B cell (primary cell): ENCODE measurements at regions not wholly inside any gene's neighbourhood (a gene's known extent, or its start where the extent isn't known, plus 50 kb on each side); places are given as distances from the start of the nearest gene placed in this dataset.

Experiments used
- ATAC-seq: fragments of 200-7000 bp; cut with Tn5 transposase; one replicate; pipeline ENCODE4 v1.10.0; 2021; ENCODE audit warnings: low read depth, mild to moderate bottlenecking, moderate number of reproducible peaks, moderate library complexity
- CTCF ChIA-PET: fragments of 350-600 bp; sonication (Branson Sonifier 250); formaldehyde crosslinking; loops from one replicate; lab custom pipeline; 2021; ENCODE audit warnings: antibody characterized with exemption, inconsistent platforms; lab: Charles Lee
- POLR2A ChIA-PET: fragments of 350-600 bp; sonication (Branson Sonifier 250); formaldehyde crosslinking; loops from one replicate; lab custom pipeline; 2021; ENCODE audit warnings: antibody characterized with exemption; lab: Charles Lee
- DNase-seq: peaks from one replicate; pipeline ENCODE4 v3.0.0; 2013
- H2AFZ ChIP-seq: 2 replicates; pipeline ENCODE4 v1.6.1; 2012; ENCODE audit warnings: mild to moderate bottlenecking, low read depth, low read length; ENCODE audit not compliant: insufficient read depth, poor library complexity, severe bottlenecking
- H3K27ac ChIP-seq, 2 donors: 1 replicate in 1 of 2; 2 replicates in 1 of 2; pipeline ENCODE4 v1.5.1; 2012 to 2013; ENCODE audit warnings: low read length in 2 of 2, mild to moderate bottlenecking in 2 of 2, moderate library complexity in 1 of 2
- H3K27me3 ChIP-seq, 4 experiments: fragments of 200-600 bp in 1 of 4; sonication (generic) in 1 of 4; replicated peaks in 1 of 4; 1 replicate in 2 of 4; 2 replicates in 2 of 4; pipeline versions ENCODE4 v1.6.1 to v1.7.0; 2013 to 2016; ENCODE audit warnings: low read length in 3 of 4, mild to moderate bottlenecking in 2 of 4, mixed read lengths in 1 of 4, moderate library complexity in 1 of 4; ENCODE audit not compliant: insufficient read depth in 4 of 4, control insufficient read depth in 3 of 4; ENCODE audit errors: control extremely low read depth in 1 of 4
- H3K36me3 ChIP-seq, 2 experiments: replicated peaks in 1 of 2; 1 replicate in 1 of 2; 2 replicates in 1 of 2; pipeline versions ENCODE4 v1.6.1 to v1.7.1; 2013; ENCODE audit warnings: low read length in 1 of 2; ENCODE audit not compliant: insufficient read depth in 2 of 2, control insufficient read depth in 1 of 2; ENCODE audit errors: control extremely low read depth in 1 of 2, extremely low read depth in 1 of 2
- H3K4me1 ChIP-seq, 2 donors: fragments of 200-600 bp in 1 of 2; sonication (generic) in 1 of 2; 1 replicate in 1 of 2; 2 replicates in 1 of 2; pipeline versions ENCODE4 v1.5.1 to v1.6.1; 2013 to 2017; ENCODE audit warnings: low read length in 2 of 2; ENCODE audit not compliant: control insufficient read depth in 2 of 2, insufficient read depth in 2 of 2
- H3K4me2 ChIP-seq: replicated peaks from 2 replicates; pipeline ENCODE3; 2012; ENCODE audit warnings: mild to moderate bottlenecking, low read depth, low read length; ENCODE audit not compliant: poor library complexity, severe bottlenecking
- H3K4me3 ChIP-seq, 5 experiments: fragments of 200-600 bp in 1 of 5; sonication (generic) in 1 of 5; 1 replicate in 3 of 5; 2 replicates in 2 of 5; pipeline versions ENCODE4 v1.5.1 to v1.7.0; 2011 to 2016; ENCODE audit warnings: low read length in 4 of 5, mild to moderate bottlenecking in 4 of 5, low read depth in 2 of 5, control low read depth in 1 of 5, moderate library complexity in 1 of 5; ENCODE audit not compliant: insufficient read depth in 1 of 5; ENCODE audit errors: control extremely low read depth in 1 of 5, extremely low read depth in 1 of 5
- H3K79me2 ChIP-seq: fragments of 200-600 bp; sonication (generic); one replicate; pipeline ENCODE4 v1.6.0; 2016; ENCODE audit warnings: low read length; ENCODE audit not compliant: control insufficient read depth, insufficient read depth
- H3K9ac ChIP-seq: fragments of 200-600 bp; sonication (generic); 2 replicates; pipeline ENCODE4 v1.6.1; 2017; ENCODE audit warnings: mild to moderate bottlenecking, low read length, moderate library complexity
- H3K9me3 ChIP-seq, 3 donors: one replicate each; pipeline versions ENCODE4 v1.6.1 to v1.7.1; 2013; ENCODE audit warnings: low read length in 2 of 3; ENCODE audit not compliant: control insufficient read depth in 2 of 3, insufficient read depth in 1 of 3; ENCODE audit errors: control extremely low read depth in 1 of 3
- H4K20me1 ChIP-seq: 2 replicates; pipeline ENCODE4 v1.6.0; 2012; ENCODE audit warnings: mild to moderate bottlenecking, low read length; ENCODE audit not compliant: insufficient read depth, control insufficient read depth, poor library complexity, severe bottlenecking
- H3K27ac Mint-ChIP-seq: one replicate; pipeline ENCODE4 v1.8.0; 2021; ENCODE audit warnings: mixed read lengths
- H3K27me3 Mint-ChIP-seq: one replicate; pipeline ENCODE4 v1.8.0; 2021; ENCODE audit warnings: mixed read lengths
- H3K4me1 Mint-ChIP-seq: one replicate; pipeline ENCODE4 v1.8.0; 2021; ENCODE audit warnings: mixed read lengths
- H3K4me3 Mint-ChIP-seq: one replicate; pipeline ENCODE4 v1.8.0; 2021; ENCODE audit warnings: mixed read lengths
- H3K9me3 Mint-ChIP-seq: one replicate; pipeline ENCODE4 v1.8.0; 2022; ENCODE audit warnings: mixed read lengths; ENCODE audit not compliant: insufficient read depth
- CTCF ChIP-seq: fragments of 200-600 bp; IDR thresholded peaks from one replicate; pipeline ENCODE4 v1.8.0; 2022; ENCODE audit warnings: antibody characterized with exemption, mild to moderate bottlenecking
- EZH2 ChIP-seq: IDR thresholded peaks from 2 replicates; pipeline ENCODE4 v1.6.1; 2012; ENCODE audit warnings: borderline replicate concordance, low read depth, mild to moderate bottlenecking, moderate library complexity, low read length; ENCODE audit not compliant: insufficient read depth, poor library complexity, severe bottlenecking
- WGBS: methylation state at CpG from one replicate; pipeline ENCODE4 v1.1.5; 2013; ENCODE audit warnings: missing lambda C conversion rate; ENCODE audit not compliant: insufficient coverage; 5-methylcytosine and 5-hydroxymethylcytosine counted together
- intact Hi-C: fragments of 100-400 bp; cut with micrococcal nuclease; formaldehyde crosslinking; loops from one replicate; pipeline ENCODE4 v1.10.0; 2022

- no peak for TF ChIP-seq EZH2
- TF ChIP-seq CTCF = no peak
- peaks cover 4% of the 10 kb centered on the region for H3K27me3 Mint-ChIP-seq
- POLR2A ChIA-PET = no interaction called here
- H3K4me1 Mint-ChIP-seq = no peaks in the 10 kb centered on the region
- no CpG with 5 or more reads among the region's 1 CpG for WGBS
- Histone ChIP-seq H3K36me3 (no peaks in the 10 kb centered on the region), H3K27ac (no peak overlapping the region), H3K27me3 (no peaks in the 10 kb centered on the region), H2AFZ (no peak overlapping the region), H4K20me1 (no peaks in the 10 kb centered on the region), H3K4me2 (no peak overlapping the region), H3K4me1 (no peaks in the 10 kb centered on the region), H3K79me2 (no peaks in the 10 kb centered on the region), H3K9ac (no peak overlapping the region), H3K4me3 (no peak overlapping the region), H3K9me3 (no peaks in the 10 kb centered on the region)
- H3K9me3 Mint-ChIP-seq = no peaks in the 10 kb centered on the region
- CTCF ChIA-PET = no interaction called here
- no peak overlapping the region for H3K27ac Mint-ChIP-seq
- intact Hi-C loops = no loop called here
- no peak for DNase-seq
- no peak overlapping the region for H3K4me3 Mint-ChIP-seq
- no peak for ATAC-seq
These were observed 265.9 kb upstream of the SUCLG2 start for GRCh38 chr3:67920311-67920710.

GRCh38 chr3:67916353-67916752 is 261.9 kb upstream of the SUCLG2 start:
- 81% methylated on average over 5 of the region's 5 CpGs for WGBS
- Histone ChIP-seq H3K27me3 (no peaks in the 10 kb centered on the region), H2AFZ (no peak overlapping the region), H3K4me3 (no peak overlapping the region), H3K79me2 (no peaks in the 10 kb centered on the region), H3K9ac (no peak overlapping the region), H3K4me1 (no peaks in the 10 kb centered on the region), H3K4me2 (no peak overlapping the region), H3K36me3 (no peaks in the 10 kb centered on the region), H3K9me3 (no peaks in the 10 kb centered on the region), H3K27ac (no peak overlapping the region), H4K20me1 (no peaks in the 10 kb centered on the region)
- H3K27me3 Mint-ChIP-seq = no peaks in the 10 kb centered on the region
- no peak overlapping the region for H3K27ac Mint-ChIP-seq
- no peak for ATAC-seq
- TF ChIP-seq EZH2 (no peak), CTCF (no peak)
- POLR2A ChIA-PET = no interaction called here
- DNase-seq = no peak
- intact Hi-C loops = no loop called here
- CTCF ChIA-PET = no interaction called here
- no peaks in the 10 kb centered on the region for H3K4me1 Mint-ChIP-seq
- H3K4me3 Mint-ChIP-seq = no peak overlapping the region
- no peaks in the 10 kb centered on the region for H3K9me3 Mint-ChIP-seq
